ENCODE measurements at regions not wholly inside any gene's neighbourhood (a gene's known extent, or its start where the extent isn't known, plus 50 kb on each side); places are given as distances from the start of the nearest gene placed in this dataset.

DNA sequence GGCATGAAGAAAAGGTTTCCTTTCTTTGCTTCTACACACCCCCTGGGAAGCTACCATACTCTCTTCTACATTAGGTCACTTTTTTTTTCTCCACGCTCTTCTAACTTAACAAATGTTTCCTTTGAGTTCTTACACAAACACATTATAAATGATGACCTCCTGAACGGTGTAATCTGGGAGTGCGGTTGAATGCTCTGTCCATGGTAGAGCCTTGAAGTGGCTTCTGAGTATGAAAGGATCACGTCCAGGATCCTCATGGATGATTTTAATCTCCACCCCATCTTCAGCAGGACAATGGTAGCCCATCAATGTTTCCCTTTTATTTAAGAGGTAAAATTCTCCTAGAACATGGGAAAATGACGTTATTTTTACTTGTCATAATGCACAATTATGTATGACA, 587.3 kb downstream of the SEMA5A start:
- TF ChIP-seq, protein P1, sequence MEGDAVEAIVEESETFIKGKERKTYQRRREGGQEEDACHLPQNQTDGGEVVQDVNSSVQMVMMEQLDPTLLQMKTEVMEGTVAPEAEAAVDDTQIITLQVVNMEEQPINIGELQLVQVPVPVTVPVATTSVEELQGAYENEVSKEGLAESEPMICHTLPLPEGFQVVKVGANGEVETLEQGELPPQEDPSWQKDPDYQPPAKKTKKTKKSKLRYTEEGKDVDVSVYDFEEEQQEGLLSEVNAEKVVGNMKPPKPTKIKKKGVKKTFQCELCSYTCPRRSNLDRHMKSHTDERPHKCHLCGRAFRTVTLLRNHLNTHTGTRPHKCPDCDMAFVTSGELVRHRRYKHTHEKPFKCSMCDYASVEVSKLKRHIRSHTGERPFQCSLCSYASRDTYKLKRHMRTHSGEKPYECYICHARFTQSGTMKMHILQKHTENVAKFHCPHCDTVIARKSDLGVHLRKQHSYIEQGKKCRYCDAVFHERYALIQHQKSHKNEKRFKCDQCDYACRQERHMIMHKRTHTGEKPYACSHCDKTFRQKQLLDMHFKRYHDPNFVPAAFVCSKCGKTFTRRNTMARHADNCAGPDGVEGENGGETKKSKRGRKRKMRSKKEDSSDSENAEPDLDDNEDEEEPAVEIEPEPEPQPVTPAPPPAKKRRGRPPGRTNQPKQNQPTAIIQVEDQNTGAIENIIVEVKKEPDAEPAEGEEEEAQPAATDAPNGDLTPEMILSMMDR (IDR thresholded peaks at IDR 0.05) = no peak
- TF ChIP-seq POLR2A (IDR thresholded peaks at IDR 0.05) = no peak
